ENCODE measurements at regions not wholly inside any gene's neighbourhood (a gene's known extent, or its start where the extent isn't known, plus 50 kb on each side); places are given as distances from the start of the nearest gene placed in this dataset.

DNA sequence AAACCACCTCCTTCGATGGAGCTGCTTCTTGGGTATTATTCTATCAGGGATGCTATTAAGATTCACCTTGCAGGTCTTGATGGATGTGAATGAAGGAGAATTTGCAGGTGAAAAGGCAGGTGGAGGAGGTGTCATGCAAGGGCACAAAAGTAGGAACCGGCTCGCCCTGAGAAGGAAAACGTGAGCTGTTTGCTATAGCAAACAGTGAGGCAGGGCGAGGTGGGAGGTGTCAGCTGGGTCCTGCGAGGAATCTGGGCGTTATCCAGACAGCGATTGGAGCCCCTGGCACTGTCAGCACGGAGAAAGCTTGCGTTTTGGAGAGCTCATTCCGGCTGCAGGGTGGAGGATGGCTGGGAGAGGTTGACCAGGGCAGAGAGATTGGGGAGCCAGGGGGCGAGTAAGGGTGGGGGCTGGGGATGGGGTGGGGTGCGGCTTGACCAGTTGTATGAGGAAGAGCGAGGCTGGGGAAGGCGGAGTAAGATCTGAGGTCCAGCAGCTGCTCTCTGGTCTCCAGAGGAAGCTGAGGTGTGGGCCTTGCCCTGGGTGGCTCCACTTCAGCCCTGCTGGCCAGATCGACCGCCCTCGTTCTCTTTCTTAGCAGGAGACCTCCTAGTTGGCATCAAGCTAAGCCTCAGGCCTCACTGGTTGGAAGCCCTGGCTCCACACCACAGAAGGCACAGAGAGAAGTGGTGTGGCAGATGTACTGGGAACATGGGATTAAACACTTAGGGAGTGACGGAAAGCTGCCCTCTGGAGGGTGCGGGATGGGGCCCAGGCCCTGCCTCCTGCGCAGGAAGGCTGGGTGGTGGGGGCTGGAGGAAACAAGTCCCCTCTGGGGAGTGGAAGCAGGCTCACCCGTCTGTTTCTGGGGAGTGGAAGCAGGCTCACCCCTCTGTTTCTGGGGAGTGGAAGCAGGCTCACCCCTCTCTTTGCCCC lies 54.7 kb upstream of the NEURL1B start:
- H3K4me1 ChIP-seq (replicated peaks in 1 of 4; ENCODE audit: control insufficient read depth in 3 of 4, insufficient read depth in 4 of 4, low read length in 3 of 4) = peaks cover 4 to 26% (median 13%) of the 10 kb centered on the region in 4 experiments
- H2AFZ ChIP-seq (ENCODE audit: low read length) = 0 out of 2 replicates have a peak overlapping the region, but pooled peaks have one; percentile 47
- no peak overlapping the region for H3K4ac ChIP-seq (replicated peaks; ENCODE audit: insufficient read length, low read depth, low read length)
- no peaks in the 10 kb centered on the region for H3K9me3 ChIP-seq (ENCODE audit: insufficient read depth in 2 of 2, low read depth in 1 of 2, low read length in 1 of 2)
- no peaks in the 10 kb centered on the region for H3K23me2 ChIP-seq (ENCODE audit: low read depth, low read length)
- no peak overlapping the region for H2AK5ac ChIP-seq (ENCODE audit: low read depth, low read length)
- POLR2A ChIA-PET (ENCODE audit: partially characterized antibody) = interaction anchor here (0.8 to 0.9 kb wide), 2 partner anchors 10 to 97 kb away, joined by 3 to 4 read pairs; no protein-coding TSS in a partner anchor
- WGBS, 2 experiments (ENCODE audit: extremely low coverage in 1 of 2, insufficient coverage in 1 of 2, insufficient read length in 1 of 2, insufficient replicate concordance in 2 of 2, low coverage in 1 of 2, low lambda C conversion rate in 2 of 2, missing lambda C conversion rate in 1 of 2) = 25% methylated on average over 18 of the region's 22 CpGs; no CpG with 5 or more reads in 1 of the 2 experiments
- no peak overlapping the region for H3K14ac ChIP-seq (ENCODE audit: insufficient read length)
- H3K56ac ChIP-seq (replicated peaks; ENCODE audit: insufficient read length, low read depth, low read length) = no peak overlapping the region
- peak overlapping the region; percentile 35 to 47 for H3K4me2 ChIP-seq (ENCODE audit: insufficient read depth in 1 of 2, low read depth in 2 of 2, low read length in 2 of 2)
- no peaks in the 10 kb centered on the region for H3K79me2 ChIP-seq (ENCODE audit: control insufficient read depth in 1 of 2, insufficient read depth in 2 of 2, low read length in 2 of 2)
- no peak overlapping the region for H3K23ac ChIP-seq (ENCODE audit: insufficient read length)
- H3K27me3 ChIP-seq (replicated peaks in 1 of 4; ENCODE audit: control insufficient read depth in 3 of 4, extremely low read depth in 1 of 4, insufficient read depth in 3 of 4, low read length in 3 of 4) = peaks cover 0 to 4% (median 4%) of the 10 kb centered on the region in 4 experiments; a peak in 1 of 7 replicates
- H4K5ac ChIP-seq (ENCODE audit: insufficient read length, low read depth, low read length) = peak overlapping the region; percentile 55
- H4K8ac ChIP-seq (ENCODE audit: extremely low read depth, insufficient read depth, low read length) = peak overlapping the region; percentile 69
- H3K9ac ChIP-seq (replicated peaks in 1 of 4; ENCODE audit: extremely low read depth in 1 of 4, low read depth in 3 of 4, low read length in 3 of 4) = no peak overlapping the region; a peak in 1 of 7 replicates
- peak overlapping the region; percentile 91; the same call in 1 of the 2 replicates for H2BK12ac ChIP-seq (ENCODE audit: low read depth, low read length)
- FAIRE-seq (peak; percentile 88), DNase-seq (ENCODE audit: low read depth in 1 of 2, low spot score in 2 of 2) (peak; percentile 54 to 70)
- CTCF ChIA-PET (ENCODE audit: partially characterized antibody) = interaction anchor here (0.8 to 3.5 kb wide), 8 partner anchors 10 to 107 kb away, joined by 3 to 11 read pairs (median 4); no protein-coding TSS in a partner anchor
- no peak overlapping the region for H2BK120ac ChIP-seq (replicated peaks; ENCODE audit: low read depth, low read length)
- H2BK15ac ChIP-seq (ENCODE audit: low read length) = 0 out of 2 replicates have a peak overlapping the region, but pooled peaks have one; percentile 83
- peak overlapping the region in 2 of 4 experiments; percentile 12 to 28; a peak in 3 of 8 replicates for H3K4me3 ChIP-seq (ENCODE audit: extremely low read depth in 1 of 4, insufficient read depth in 2 of 4, low read depth in 3 of 4, low read length in 4 of 4)
- H2BK5ac ChIP-seq (ENCODE audit: low read depth, low read length) = peak overlapping the region; percentile 72; the same call in 1 of the 2 replicates
- H4K20me1 ChIP-seq (replicated peaks in 1 of 2; ENCODE audit: control insufficient read depth in 1 of 2, insufficient read depth in 2 of 2, low read length in 2 of 2) = no peaks in the 10 kb centered on the region
- 0 out of 2 replicates have a peak overlapping the region, but pooled peaks have one; percentile 12 for H3K27ac ChIP-seq (ENCODE audit: low read depth, low read length)
- no peaks in the 10 kb centered on the region for H3K36me3 ChIP-seq (ENCODE audit: control insufficient read depth in 2 of 4, insufficient read depth in 4 of 4, low read length in 3 of 4)
- peak overlapping the region; percentile 66 for H3K18ac ChIP-seq (ENCODE audit: extremely low read depth, low read length)
- no peaks in the 10 kb centered on the region for H3K79me1 ChIP-seq (ENCODE audit: low read depth, low read length)
- peak overlapping the region; percentile 44; the same call in 1 of the 2 replicates for H2BK20ac ChIP-seq (ENCODE audit: low read length)
- peak overlapping the region; percentile 45 for H4K91ac ChIP-seq (replicated peaks; ENCODE audit: insufficient read length, low read length)
- TF ChIP-seq MAX (IDR thresholded peaks at IDR 0.05) (peak; percentile 68), ASH2L (IDR thresholded peaks at IDR 0.05; ENCODE audit: low read length) (no peak), RFX5 (IDR thresholded peaks at IDR 0.05; ENCODE audit: borderline replicate concordance, low read depth, low read length) (no peak), CEBPB (IDR thresholded peaks at IDR 0.05; ENCODE audit: low read depth, low read length) (no peak), KDM1A (IDR thresholded peaks at IDR 0.05; ENCODE audit: borderline replicate concordance, low read length) (no peak), CTCF (IDR thresholded peaks at IDR 0.05; ENCODE audit: control extremely low read depth in 1 of 3, insufficient read depth in 1 of 3, low read depth in 1 of 3, low read length in 3 of 3) (no peak), SIN3A (conservative IDR thresholded peaks at IDR 0.05 in 1 of 2, IDR thresholded peaks at IDR 0.05 in 1 of 2; ENCODE audit: low read depth in 1 of 2, low read length in 2 of 2) (peak in 1 of 2 experiments; percentile 46; a peak in 1 of 4 replicates)

All from H1 (cell line).